ENCODE measurements at regions not wholly inside any gene's neighbourhood (a gene's known extent, or its start where the extent isn't known, plus 50 kb on each side); places are given as distances from the start of the nearest gene placed in this dataset.
"Not testable (repeated sequence)": the region's sequence is repeated elsewhere in the genome, so short reads cannot be mapped to it uniquely, and the experiment has no call there.

- Histone ChIP-seq H3K4me1 (ENCODE audit: control insufficient read depth, insufficient read depth, low read length) (no peaks in the 10 kb centered on the region), H3K27ac (ENCODE audit: low read length) (no peak overlapping the region), H3K36me3 (ENCODE audit: control insufficient read depth, insufficient read depth, low read length) (no peaks in the 10 kb centered on the region), H3K4me3 (ENCODE audit: low read depth in 2 of 2, low read length in 2 of 2) (no peak overlapping the region), H3K9me3 (ENCODE audit: control insufficient read depth, insufficient read depth, low read depth, low read length) (no peaks in the 10 kb centered on the region), H3K27me3 (ENCODE audit: control insufficient read depth, insufficient read depth, low read length) (no peaks in the 10 kb centered on the region)
- BruUV-seq (replicated peaks): no TSS peak
- no peak for ATAC-seq
- ChIA-PET POLR2A (no interaction called here), CTCF (no interaction called here)
- TF ChIP-seq SIN3A (IDR thresholded peaks at IDR 0.05; ENCODE audit: borderline replicate concordance, insufficient read depth, low read depth, low read length): no peak
- TF ChIP-seq TCF7L2 (IDR thresholded peaks at IDR 0.05; ENCODE audit: low read depth, low read length): no peak
- no peak for TF ChIP-seq REST (IDR thresholded peaks at IDR 0.05; ENCODE audit: insufficient read depth in 1 of 2, low read depth in 2 of 2, low read length in 1 of 2)
- TF ChIP-seq POLR2AphosphoS5 (IDR thresholded peaks at IDR 0.05; ENCODE audit: low read depth, low read length): no peak
- no peak for TF ChIP-seq CTCF (IDR thresholded peaks at IDR 0.05)
- intact Hi-C loops (cut with micrococcal nuclease; ENCODE audit: unreplicated experiment): no loop called here
- DNase-seq (ENCODE audit: low read depth, low spot score): no peak
- in situ Hi-C loops (cut with HindIII; ENCODE audit: low pct_unique_long_range_greater_than_20kb, low sequenced_read_pairs): no loop called here
Measured at GRCh38 chr6:15887491-15888461, 224.9 kb upstream of the DTNBP1 start.

- no peak for ATAC-seq
- Histone ChIP-seq H3K4me3 (ENCODE audit: low read depth in 2 of 2, low read length in 2 of 2) (no peak overlapping the region), H3K27me3 (ENCODE audit: control insufficient read depth, insufficient read depth, low read length) (no peaks in the 10 kb centered on the region), H3K9me3 (ENCODE audit: control insufficient read depth, insufficient read depth, low read depth, low read length) (no peaks in the 10 kb centered on the region), H3K36me3 (ENCODE audit: control insufficient read depth, insufficient read depth, low read length) (no peaks in the 10 kb centered on the region), H3K4me1 (ENCODE audit: control insufficient read depth, insufficient read depth, low read length) (no peaks in the 10 kb centered on the region), H3K27ac (ENCODE audit: low read length) (no peak overlapping the region)
- BruUV-seq (replicated peaks): no TSS peak
- in situ Hi-C loops (cut with HindIII; ENCODE audit: low pct_unique_long_range_greater_than_20kb, low sequenced_read_pairs): no loop called here
- no peak for TF ChIP-seq REST (IDR thresholded peaks at IDR 0.05; ENCODE audit: insufficient read depth in 1 of 2, low read depth in 2 of 2, low read length in 1 of 2)
- TF ChIP-seq SIN3A (IDR thresholded peaks at IDR 0.05; ENCODE audit: borderline replicate concordance, insufficient read depth, low read depth, low read length): no peak
- TF ChIP-seq POLR2AphosphoS5 (IDR thresholded peaks at IDR 0.05; ENCODE audit: low read depth, low read length): no peak
- no peak for TF ChIP-seq CTCF (IDR thresholded peaks at IDR 0.05)
- TF ChIP-seq TCF7L2 (IDR thresholded peaks at IDR 0.05; ENCODE audit: low read depth, low read length): no peak
- ChIA-PET POLR2A (no interaction called here), CTCF (no interaction called here)
- DNase-seq (ENCODE audit: low read depth, low spot score): no peak
- intact Hi-C loops (cut with micrococcal nuclease; ENCODE audit: unreplicated experiment): no loop called here
Measured at GRCh38 chr6:15885624-15886023, 222.8 kb upstream of the DTNBP1 start.

GRCh38 chr6:15883593-15883992 is 220.8 kb upstream of the DTNBP1 start:
- H3K36me3 ChIP-seq (ENCODE audit: control insufficient read depth, insufficient read depth, low read length); H3K27ac ChIP-seq (ENCODE audit: low read length); BruUV-seq (replicated peaks); H3K9me3 ChIP-seq (ENCODE audit: control insufficient read depth, insufficient read depth, low read depth, low read length); H3K4me3 ChIP-seq (ENCODE audit: low read depth in 2 of 2, low read length in 2 of 2); ATAC-seq; DNase-seq (ENCODE audit: low read depth, low spot score); intact Hi-C loops (cut with micrococcal nuclease; ENCODE audit: unreplicated experiment); CTCF ChIA-PET; H3K4me1 ChIP-seq (ENCODE audit: control insufficient read depth, insufficient read depth, low read length); in situ Hi-C loops (cut with HindIII; ENCODE audit: low pct_unique_long_range_greater_than_20kb, low sequenced_read_pairs); H3K27me3 ChIP-seq (ENCODE audit: control insufficient read depth, insufficient read depth, low read length); POLR2A ChIA-PET: not testable (repeated sequence)

Data from Panc1 (cell line).